Glutamatergic neuron (in vitro differentiated cells): ENCODE measurements at regions not wholly inside any gene's neighbourhood (a gene's known extent, or its start where the extent isn't known, plus 50 kb on each side); places are given as distances from the start of the nearest gene placed in this dataset.

Experiments
- DNase-seq: peaks from one replicate; pipeline ENCODE4 v3.0.0; 2022
- H3K27ac Mint-ChIP-seq: one replicate; pipeline ENCODE4 v1.8.0; 2020; ENCODE audit warnings: mild to moderate bottlenecking, mixed read lengths, inconsistent platforms; ENCODE audit not compliant: unreplicated experiment
- H3K27me3 Mint-ChIP-seq: one replicate; pipeline ENCODE4 v1.8.0; 2020; ENCODE audit warnings: mild to moderate bottlenecking, moderate library complexity, mixed read lengths, inconsistent platforms; ENCODE audit not compliant: unreplicated experiment
- H3K36me3 Mint-ChIP-seq: one replicate; pipeline ENCODE4 v1.8.0; 2020; ENCODE audit warnings: mild to moderate bottlenecking, mixed read lengths, inconsistent platforms; ENCODE audit not compliant: unreplicated experiment
- H3K4me1 Mint-ChIP-seq: one replicate; pipeline ENCODE4 v1.8.0; 2020; ENCODE audit warnings: mild to moderate bottlenecking, low read depth, mixed read lengths, inconsistent platforms; ENCODE audit not compliant: unreplicated experiment
- H3K4me3 Mint-ChIP-seq: one replicate; pipeline ENCODE4 v1.8.0; 2020; ENCODE audit warnings: mild to moderate bottlenecking, mixed read lengths, inconsistent platforms; ENCODE audit not compliant: unreplicated experiment
- H3K9me3 Mint-ChIP-seq: one replicate; pipeline ENCODE4 v1.8.0; 2020; ENCODE audit warnings: mild to moderate bottlenecking, moderate library complexity, mixed read lengths, inconsistent platforms; ENCODE audit not compliant: unreplicated experiment
- TF ChIP-seq, protein P1 (sequence below): fragments of 200-600 bp; sonication (generic); IDR thresholded peaks from one replicate; pipeline ENCODE4 v1.5.0; 2021; ENCODE audit not compliant: partially characterized antibody, unreplicated experiment

DNA sequence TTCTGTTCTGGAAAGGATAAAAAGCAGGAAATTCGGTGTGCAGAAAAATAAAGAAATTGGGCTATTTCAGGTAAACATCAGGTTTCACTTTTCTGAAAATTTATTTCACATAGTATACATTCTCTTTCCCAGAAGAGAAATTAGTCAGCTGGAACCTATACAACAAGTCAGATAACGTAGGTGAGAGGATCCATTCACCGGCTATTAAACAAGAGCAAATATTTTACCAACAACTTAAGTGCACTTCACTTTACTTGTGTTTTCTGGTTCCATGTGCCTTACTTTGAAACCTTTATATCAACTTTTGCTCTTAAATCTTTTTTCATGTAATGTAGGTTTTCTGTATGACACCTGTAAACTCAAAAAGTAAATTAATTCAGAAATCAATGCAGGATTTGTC lies 839.7 kb downstream of the CDH11 start:
- no peaks in the 10 kb centered on the region for H3K9me3 Mint-ChIP-seq
- no peak overlapping the region for H3K4me3 Mint-ChIP-seq
- no peaks in the 10 kb centered on the region for H3K27me3 Mint-ChIP-seq
- TF ChIP-seq, protein P1, sequence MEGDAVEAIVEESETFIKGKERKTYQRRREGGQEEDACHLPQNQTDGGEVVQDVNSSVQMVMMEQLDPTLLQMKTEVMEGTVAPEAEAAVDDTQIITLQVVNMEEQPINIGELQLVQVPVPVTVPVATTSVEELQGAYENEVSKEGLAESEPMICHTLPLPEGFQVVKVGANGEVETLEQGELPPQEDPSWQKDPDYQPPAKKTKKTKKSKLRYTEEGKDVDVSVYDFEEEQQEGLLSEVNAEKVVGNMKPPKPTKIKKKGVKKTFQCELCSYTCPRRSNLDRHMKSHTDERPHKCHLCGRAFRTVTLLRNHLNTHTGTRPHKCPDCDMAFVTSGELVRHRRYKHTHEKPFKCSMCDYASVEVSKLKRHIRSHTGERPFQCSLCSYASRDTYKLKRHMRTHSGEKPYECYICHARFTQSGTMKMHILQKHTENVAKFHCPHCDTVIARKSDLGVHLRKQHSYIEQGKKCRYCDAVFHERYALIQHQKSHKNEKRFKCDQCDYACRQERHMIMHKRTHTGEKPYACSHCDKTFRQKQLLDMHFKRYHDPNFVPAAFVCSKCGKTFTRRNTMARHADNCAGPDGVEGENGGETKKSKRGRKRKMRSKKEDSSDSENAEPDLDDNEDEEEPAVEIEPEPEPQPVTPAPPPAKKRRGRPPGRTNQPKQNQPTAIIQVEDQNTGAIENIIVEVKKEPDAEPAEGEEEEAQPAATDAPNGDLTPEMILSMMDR = no peak
- no peak overlapping the region for H3K27ac Mint-ChIP-seq
- H3K36me3 Mint-ChIP-seq = no peaks in the 10 kb centered on the region
- H3K4me1 Mint-ChIP-seq = no peaks in the 10 kb centered on the region
- no peak for DNase-seq

DNA sequence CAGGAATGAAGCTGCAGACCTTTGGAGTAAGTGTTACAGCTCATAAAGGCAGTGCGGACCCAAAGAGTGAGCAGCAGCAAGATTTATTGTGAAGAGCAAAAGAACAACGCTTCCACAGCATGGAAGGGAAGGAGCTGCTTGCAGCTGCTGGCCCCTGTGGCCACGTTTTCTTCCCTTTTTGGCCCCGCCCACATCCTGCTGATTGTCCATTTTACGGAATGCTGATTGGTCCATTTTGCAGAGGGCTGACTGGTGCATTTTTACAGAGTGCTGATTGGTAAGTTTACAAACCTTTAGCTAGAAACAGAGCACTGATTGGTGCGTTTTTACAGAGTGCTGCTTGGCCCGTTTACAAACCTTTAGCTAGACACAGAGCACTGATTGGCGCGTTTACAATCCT lies 841.5 kb downstream of the CDH11 start:
- Mint-ChIP-seq H3K9me3 (no peaks in the 10 kb centered on the region), H3K27me3 (no peaks in the 10 kb centered on the region), H3K4me1 (no peaks in the 10 kb centered on the region), H3K27ac (no peak overlapping the region), H3K4me3 (no peak overlapping the region), H3K36me3 (no peaks in the 10 kb centered on the region)
- TF ChIP-seq, protein P1 = no peak
- DNase-seq = no peak

DNA sequence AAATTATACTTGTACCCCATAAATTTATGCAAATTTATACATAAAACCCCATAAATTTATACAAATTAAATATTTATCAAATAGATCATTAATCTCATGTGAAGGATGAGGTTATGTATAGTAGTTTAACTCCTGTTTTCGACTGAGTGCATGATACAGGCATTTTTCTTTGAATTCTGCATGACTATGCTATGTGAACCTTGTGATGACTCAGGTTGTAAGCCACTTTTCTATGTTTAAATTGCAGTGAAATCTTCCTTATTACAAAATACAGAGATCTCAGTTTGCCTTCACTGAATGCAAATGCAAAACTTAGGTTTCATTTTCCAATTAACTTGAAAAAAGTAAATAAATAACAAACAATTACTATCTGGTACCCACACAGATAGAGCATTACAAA lies 843.7 kb downstream of the CDH11 start:
- DNase-seq = no peak
- H3K27ac Mint-ChIP-seq = no peak overlapping the region
- no peaks in the 10 kb centered on the region for H3K9me3 Mint-ChIP-seq
- no peaks in the 10 kb centered on the region for H3K27me3 Mint-ChIP-seq
- H3K4me1 Mint-ChIP-seq = no peaks in the 10 kb centered on the region
- TF ChIP-seq, protein P1 = no peak
- H3K36me3 Mint-ChIP-seq = no peaks in the 10 kb centered on the region
- H3K4me3 Mint-ChIP-seq = no peak overlapping the region

- Mint-ChIP-seq H3K9me3 (no peaks in the 10 kb centered on the region), H3K36me3 (no peaks in the 10 kb centered on the region), H3K27ac (no peak overlapping the region), H3K4me3 (no peak overlapping the region), H3K4me1 (peaks cover 7% of the 10 kb centered on the region), H3K27me3 (no peaks in the 10 kb centered on the region)
- TF ChIP-seq, protein P1 = no peak
- DNase-seq = no peak
Measured at GRCh38 chr16:64276646-64277045, 845.2 kb downstream of the CDH11 start.

GRCh38 chr16:64272028-64272427 lies 849.8 kb downstream of the CDH11 start:
- peaks cover 14% of the 10 kb centered on the region for H3K4me1 Mint-ChIP-seq
- H3K4me3 Mint-ChIP-seq = no peak overlapping the region
- H3K9me3 Mint-ChIP-seq = no peaks in the 10 kb centered on the region
- DNase-seq = no peak
- H3K27ac Mint-ChIP-seq = no peak overlapping the region
- H3K27me3 Mint-ChIP-seq = no peaks in the 10 kb centered on the region
- TF ChIP-seq, protein P1 = no peak
- H3K36me3 Mint-ChIP-seq = peaks cover 16% of the 10 kb centered on the region
